T-helper 1 cell treated with Interleukin-12 subunit alpha and Interleukin-12 subunit beta and Interleukin-4 antibody, amounts not matched to agents 30 μg/mL and 1 μg/mL, for 36 hours (primary cell): ENCODE measurements at regions not wholly inside any gene's neighbourhood (a gene's known extent, or its start where the extent isn't known, plus 50 kb on each side); places are given as distances from the start of the nearest gene placed in this dataset.
"Not testable (repeated sequence)": the region's sequence is repeated elsewhere in the genome, so short reads cannot be mapped to it uniquely, and the experiment has no call there.

Experiments
- H3K27ac Mint-ChIP-seq: one replicate; pipeline ENCODE4 v1.8.0; 2021; ENCODE audit warnings: mild to moderate bottlenecking, mixed read lengths
- H3K27me3 Mint-ChIP-seq: one replicate; pipeline ENCODE4 v1.8.0; 2021; ENCODE audit warnings: low read depth, mixed read lengths
- H3K36me3 Mint-ChIP-seq: one replicate; pipeline ENCODE4 v1.8.0; 2021; ENCODE audit warnings: low read depth, mixed read lengths
- H3K4me1 Mint-ChIP-seq: one replicate; pipeline ENCODE4 v1.8.0; 2021; ENCODE audit warnings: low read depth, mixed read lengths
- H3K4me3 Mint-ChIP-seq: one replicate; pipeline ENCODE4 v1.8.0; 2021; ENCODE audit warnings: mild to moderate bottlenecking, moderate library complexity, mixed read lengths
- H3K9me3 Mint-ChIP-seq: one replicate; pipeline ENCODE4 v1.8.0; 2021; ENCODE audit warnings: mixed read lengths

DNA sequence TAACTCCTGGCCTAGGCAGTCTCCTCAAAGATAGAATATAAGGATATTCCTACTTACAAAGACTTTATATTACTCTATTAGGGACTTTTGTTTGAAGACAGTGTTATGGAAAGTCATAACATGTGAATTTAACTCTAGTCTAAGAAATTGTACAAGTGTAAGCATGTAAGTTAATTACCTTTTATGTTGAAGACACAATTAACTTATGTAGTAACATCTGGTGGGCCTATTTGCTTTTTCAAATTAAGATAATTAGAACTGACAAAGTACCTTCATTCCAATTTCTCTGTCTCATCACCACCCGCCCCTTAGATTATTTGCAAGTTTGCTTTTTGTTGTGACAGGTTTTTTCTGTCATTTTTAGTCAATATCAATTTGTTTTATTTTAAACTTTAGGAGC, 126.0 kb upstream of the THSD7A start:
- Mint-ChIP-seq H3K9me3 (no peaks in the 10 kb centered on the region), H3K27ac (no peak overlapping the region), H3K4me1 (no peaks in the 10 kb centered on the region), H3K27me3 (no peaks in the 10 kb centered on the region), H3K4me3 (no peak overlapping the region), H3K36me3 (no peaks in the 10 kb centered on the region)

DNA sequence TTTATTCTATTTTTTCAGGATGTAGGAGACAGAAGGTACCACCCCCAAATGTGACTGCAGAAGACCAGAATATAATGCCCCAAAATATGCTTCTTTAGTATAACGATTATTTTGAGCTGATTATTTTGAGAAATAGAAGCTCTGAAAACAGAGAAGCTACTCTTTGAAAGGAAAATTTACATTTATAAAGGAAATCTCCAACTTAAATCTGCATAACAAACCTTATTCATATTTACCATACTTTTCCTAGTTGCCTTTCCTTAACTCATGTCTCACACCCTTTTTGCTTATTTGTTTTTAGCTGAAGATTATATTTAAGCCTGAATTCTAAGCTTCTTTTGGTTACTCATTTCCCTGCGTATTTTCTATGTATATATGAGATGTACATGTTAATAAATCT, 127.1 kb upstream of the THSD7A start:
- Mint-ChIP-seq H3K4me3 (no peak overlapping the region), H3K27ac (no peak overlapping the region)

DNA sequence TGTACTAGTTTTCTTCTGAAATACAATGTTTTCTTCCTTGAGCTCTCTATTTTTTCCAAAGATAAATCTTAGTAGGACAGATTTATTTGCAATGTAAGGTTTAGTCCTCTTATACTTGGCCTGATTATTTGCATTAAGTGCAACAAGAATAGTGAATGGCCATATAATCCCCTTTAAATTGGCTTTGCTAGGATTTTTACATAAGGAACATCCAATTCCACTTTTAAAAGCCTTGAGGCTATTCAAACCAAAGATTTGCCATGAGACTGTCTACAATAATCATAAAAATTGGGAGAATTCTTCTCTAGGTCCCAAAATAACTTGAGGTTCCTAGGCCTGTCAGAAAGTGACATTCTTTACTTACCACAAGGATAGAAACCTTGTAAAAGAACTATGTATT, 128.6 kb upstream of the THSD7A start:
- Mint-ChIP-seq H3K4me3 (no peak overlapping the region), H3K36me3 (no peaks in the 10 kb centered on the region), H3K9me3 (no peaks in the 10 kb centered on the region), H3K27ac (no peak overlapping the region), H3K4me1 (no peaks in the 10 kb centered on the region), H3K27me3 (no peaks in the 10 kb centered on the region)

More for the DNA sequence above, 127.1 kb upstream of the THSD7A start:
- no peaks in the 10 kb centered on the region for H3K9me3 Mint-ChIP-seq
- H3K27me3 Mint-ChIP-seq, result no peaks in the 10 kb centered on the region
- no peaks in the 10 kb centered on the region for H3K4me1 Mint-ChIP-seq
- no peaks in the 10 kb centered on the region for H3K36me3 Mint-ChIP-seq

DNA sequence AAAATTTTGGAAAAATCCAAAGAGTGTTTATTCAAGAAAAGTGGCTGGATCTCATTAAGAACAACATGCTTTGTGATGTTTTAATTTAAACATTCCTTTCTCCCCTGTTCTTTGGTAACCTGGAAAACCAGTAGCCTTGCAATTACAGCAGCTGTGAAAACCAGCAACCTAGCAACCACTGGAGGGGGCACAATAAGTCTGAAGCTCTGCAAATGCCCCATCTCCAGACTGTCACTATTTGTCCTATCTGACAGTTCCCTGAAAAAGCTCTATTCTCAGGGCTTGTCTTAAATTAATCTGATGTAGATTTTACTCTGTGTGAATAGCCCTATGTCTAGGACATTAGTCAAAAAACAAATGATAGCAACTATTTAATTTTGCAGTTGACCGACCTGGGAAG, 137.6 kb upstream of the THSD7A start:
- Mint-ChIP-seq H3K27ac (no peak overlapping the region), H3K27me3 (no peaks in the 10 kb centered on the region), H3K9me3 (no peaks in the 10 kb centered on the region), H3K4me1 (no peaks in the 10 kb centered on the region), H3K36me3 (no peaks in the 10 kb centered on the region), H3K4me3 (no peak overlapping the region)

DNA sequence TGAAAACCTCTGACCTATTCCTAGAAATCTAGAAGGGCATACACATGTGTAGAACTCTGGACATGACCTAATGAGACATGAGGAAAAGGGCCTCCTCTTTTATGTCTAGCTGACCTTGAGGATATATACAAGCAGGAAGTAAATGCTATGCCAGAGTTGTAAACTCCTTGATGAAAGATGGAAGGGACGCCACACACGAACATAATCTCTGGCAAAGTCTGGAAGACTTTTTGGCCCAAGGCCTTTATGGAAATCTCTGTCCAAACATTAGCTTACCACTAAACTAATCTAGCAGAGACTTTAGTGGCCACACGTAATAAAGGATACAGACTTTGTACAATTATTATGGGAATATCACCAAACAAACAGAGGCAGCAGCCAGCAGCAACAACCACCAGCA, 138.1 kb upstream of the THSD7A start:
- no peaks in the 10 kb centered on the region for H3K9me3 Mint-ChIP-seq
- no peaks in the 10 kb centered on the region for H3K4me1 Mint-ChIP-seq
- no peaks in the 10 kb centered on the region for H3K27me3 Mint-ChIP-seq

DNA sequence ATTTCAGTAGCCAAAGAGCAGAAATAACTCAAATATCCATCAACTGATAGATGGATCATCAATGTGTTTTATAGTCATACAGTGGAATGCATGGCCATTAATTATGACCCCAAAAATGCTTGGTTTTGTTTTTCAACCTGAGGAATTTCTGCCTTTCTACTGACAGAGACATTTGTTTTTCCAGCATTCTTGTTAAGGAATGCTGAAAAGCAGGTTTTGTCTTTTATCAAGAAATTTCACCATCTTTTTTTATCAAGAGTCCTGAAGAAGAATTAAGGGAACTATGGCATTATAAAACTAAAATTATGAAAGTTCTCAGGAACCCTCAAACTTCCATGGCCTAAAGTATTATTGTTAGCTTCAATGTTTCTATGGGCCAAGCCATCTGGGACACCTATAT, 153.4 kb upstream of the THSD7A start:
- Mint-ChIP-seq H3K27ac (no peak overlapping the region), H3K27me3 (no peaks in the 10 kb centered on the region), H3K4me3 (no peak overlapping the region), H3K9me3 (peaks cover 10% of the 10 kb centered on the region), H3K4me1 (no peaks in the 10 kb centered on the region), H3K36me3 (no peaks in the 10 kb centered on the region)

More for the DNA sequence above, 138.1 kb upstream of the THSD7A start:
- Mint-ChIP-seq H3K36me3 (no peaks in the 10 kb centered on the region), H3K4me3 (no peak overlapping the region), H3K27ac (no peak overlapping the region)

DNA sequence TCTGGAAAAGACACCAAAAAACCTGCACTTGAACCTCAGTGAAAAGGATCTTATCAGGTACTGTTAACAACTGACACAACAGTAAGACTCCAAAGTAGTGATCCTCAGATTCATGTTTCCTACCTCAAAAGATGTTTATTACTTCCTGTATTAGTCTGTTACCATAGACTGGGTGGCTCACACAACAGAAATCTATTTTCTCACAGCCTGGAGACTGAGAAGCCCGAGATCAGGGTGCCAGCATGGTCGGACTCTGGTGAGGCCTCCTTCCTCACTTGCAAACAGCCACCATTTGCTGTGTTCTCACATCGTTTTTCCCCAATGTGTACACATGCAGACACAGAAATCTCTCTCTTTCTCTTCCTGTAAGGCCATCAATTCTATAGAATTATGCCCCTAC, 154.0 kb upstream of the THSD7A start:
- H3K4me1 Mint-ChIP-seq, result no peaks in the 10 kb centered on the region
- H3K36me3 Mint-ChIP-seq, result no peaks in the 10 kb centered on the region
- no peak overlapping the region for H3K4me3 Mint-ChIP-seq
- H3K9me3 Mint-ChIP-seq, result peaks cover 10% of the 10 kb centered on the region
- no peaks in the 10 kb centered on the region for H3K27me3 Mint-ChIP-seq
- H3K27ac Mint-ChIP-seq, result no peak overlapping the region

DNA sequence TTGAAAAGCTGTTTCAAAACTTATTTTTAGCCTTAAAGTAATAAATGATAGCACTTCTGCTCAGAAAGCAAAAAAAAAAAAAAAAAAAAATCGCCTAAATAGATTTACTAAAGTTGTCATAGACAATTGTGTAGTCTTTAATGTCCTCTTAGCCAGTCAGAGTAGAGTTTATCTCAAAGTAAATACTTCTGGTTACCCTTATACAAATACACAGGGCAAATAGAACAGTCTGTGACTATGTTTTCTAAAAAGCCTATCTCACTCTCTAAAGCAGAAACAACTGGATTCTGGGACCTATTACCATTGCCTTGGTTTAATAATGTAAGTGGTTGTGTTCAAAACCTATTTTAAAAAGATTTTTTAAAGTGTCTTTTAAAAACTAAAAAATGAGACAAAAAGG, 156.2 kb upstream of the THSD7A start:
- Mint-ChIP-seq H3K27me3 (no peaks in the 10 kb centered on the region), H3K27ac (no peak overlapping the region), H3K9me3 (peaks cover 6% of the 10 kb centered on the region), H3K36me3 (no peaks in the 10 kb centered on the region), H3K4me1 (no peaks in the 10 kb centered on the region), H3K4me3 (no peak overlapping the region)

DNA sequence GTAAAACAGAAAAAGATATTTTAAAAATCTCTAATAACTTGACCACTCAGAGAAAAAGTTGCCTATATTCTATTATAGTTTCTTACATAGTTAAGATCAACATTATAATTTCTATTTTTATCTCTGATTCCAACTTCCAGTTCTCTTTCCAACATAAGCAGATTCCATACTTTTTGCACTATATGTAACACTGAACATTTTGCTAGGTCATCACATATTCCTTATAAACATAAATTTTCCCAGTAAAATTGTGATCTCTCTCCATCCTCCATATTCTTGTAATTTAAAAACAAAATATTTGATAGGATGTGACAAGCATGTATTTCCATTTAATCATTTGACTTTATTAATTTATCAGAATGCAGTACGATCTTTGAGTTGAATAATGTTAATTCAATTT, 170.4 kb upstream of the THSD7A start:
- Mint-ChIP-seq H3K27me3 (no peaks in the 10 kb centered on the region), H3K9me3 (no peaks in the 10 kb centered on the region), H3K4me1 (no peaks in the 10 kb centered on the region), H3K4me3 (no peak overlapping the region), H3K27ac (no peak overlapping the region), H3K36me3 (no peaks in the 10 kb centered on the region)

DNA sequence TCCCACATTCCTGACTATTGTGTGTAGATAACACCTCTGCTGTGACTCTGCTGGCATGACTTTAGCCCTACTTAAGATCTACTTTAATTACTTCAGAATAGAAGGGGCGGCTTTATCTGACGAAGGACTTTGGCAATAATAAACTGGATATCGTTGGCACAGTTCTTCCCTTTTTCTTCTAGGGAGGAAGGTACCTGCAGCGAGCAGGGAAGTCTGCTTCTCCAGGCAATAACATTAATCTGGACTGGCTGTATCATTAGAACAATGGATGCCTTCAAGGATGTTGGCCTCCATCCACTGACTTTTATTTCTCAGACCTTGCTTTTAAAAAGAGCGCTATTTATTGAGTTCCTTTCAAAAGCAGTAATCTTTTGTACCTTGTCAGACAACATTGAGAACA, 172.6 kb upstream of the THSD7A start:
- H3K36me3 Mint-ChIP-seq, result no peaks in the 10 kb centered on the region

DNA sequence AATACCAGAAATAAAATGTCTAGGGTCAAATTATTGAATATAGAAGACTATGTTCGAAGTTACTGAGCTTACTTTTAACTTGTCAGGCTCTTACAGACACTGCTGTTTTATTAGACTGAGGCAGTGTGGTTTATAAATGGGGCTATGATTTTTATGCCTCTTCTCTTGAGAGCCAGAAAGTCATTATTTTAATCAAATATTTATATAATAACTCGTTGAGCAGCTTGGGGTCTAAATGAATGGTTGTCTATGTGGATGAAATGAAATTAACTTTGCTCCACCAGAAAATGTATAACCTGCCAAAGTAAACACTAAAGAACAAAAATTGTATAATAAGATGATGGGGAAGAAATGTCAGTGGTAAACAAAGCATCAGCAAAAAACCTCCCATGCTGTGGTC, 175.6 kb upstream of the THSD7A start:
- no peaks in the 10 kb centered on the region for H3K27me3 Mint-ChIP-seq
- no peaks in the 10 kb centered on the region for H3K4me1 Mint-ChIP-seq
- H3K27ac Mint-ChIP-seq, result no peak overlapping the region
- no peak overlapping the region for H3K4me3 Mint-ChIP-seq
- no peaks in the 10 kb centered on the region for H3K9me3 Mint-ChIP-seq
- no peaks in the 10 kb centered on the region for H3K36me3 Mint-ChIP-seq

More for the DNA sequence above, 172.6 kb upstream of the THSD7A start:
- no peak overlapping the region for H3K4me3 Mint-ChIP-seq
- no peaks in the 10 kb centered on the region for H3K9me3 Mint-ChIP-seq
- no peaks in the 10 kb centered on the region for H3K4me1 Mint-ChIP-seq
- no peak overlapping the region for H3K27ac Mint-ChIP-seq
- H3K27me3 Mint-ChIP-seq, result no peaks in the 10 kb centered on the region

DNA sequence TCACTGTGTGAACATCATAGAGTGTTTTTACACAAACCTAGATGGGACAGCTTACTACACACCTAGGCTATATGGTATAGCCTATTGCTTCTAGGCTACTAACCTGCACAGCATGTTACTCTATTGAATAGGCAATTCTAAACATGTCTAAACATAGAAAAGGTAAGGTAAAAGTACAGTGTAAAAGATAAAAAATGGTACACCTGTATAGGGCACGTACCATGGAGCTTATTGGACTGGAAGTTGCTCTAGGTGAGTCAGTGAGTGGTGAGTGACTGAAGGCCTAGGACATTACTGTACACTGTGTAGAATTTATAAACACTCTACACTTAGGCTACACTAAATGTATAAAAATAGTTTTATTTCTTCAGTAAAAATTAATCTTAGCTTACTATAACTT, 182.0 kb upstream of the THSD7A start:
- no peaks in the 10 kb centered on the region for H3K27me3 Mint-ChIP-seq

DNA sequence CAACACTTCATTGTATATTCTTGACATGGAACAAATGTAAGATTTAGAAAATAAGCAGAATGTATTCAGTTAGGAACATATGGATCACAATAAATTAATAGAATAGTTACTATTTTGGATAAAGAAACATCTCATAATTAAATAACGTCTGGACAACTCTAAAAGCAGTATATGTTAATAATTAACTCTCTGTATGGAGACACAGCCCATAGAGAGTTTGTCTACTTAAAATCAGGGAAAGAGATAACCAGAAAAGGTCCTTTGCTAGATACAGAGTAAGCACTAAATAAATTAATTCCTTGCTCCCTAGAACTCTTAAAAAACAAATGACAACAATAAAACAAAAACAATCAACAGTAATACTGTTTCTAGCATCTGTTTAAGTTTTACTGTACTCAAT, 184.4 kb upstream of the THSD7A start:
- Mint-ChIP-seq H3K4me1 (no peaks in the 10 kb centered on the region), H3K27me3 (peaks cover 4% of the 10 kb centered on the region), H3K27ac (no peak overlapping the region), H3K9me3 (no peaks in the 10 kb centered on the region), H3K36me3 (no peaks in the 10 kb centered on the region), H3K4me3 (no peak overlapping the region)

More for the DNA sequence above, 182.0 kb upstream of the THSD7A start:
- no peaks in the 10 kb centered on the region for H3K4me1 Mint-ChIP-seq
- no peaks in the 10 kb centered on the region for H3K36me3 Mint-ChIP-seq
- H3K4me3 Mint-ChIP-seq, result no peak overlapping the region
- H3K27ac Mint-ChIP-seq, result no peak overlapping the region
- H3K9me3 Mint-ChIP-seq, result no peaks in the 10 kb centered on the region

DNA sequence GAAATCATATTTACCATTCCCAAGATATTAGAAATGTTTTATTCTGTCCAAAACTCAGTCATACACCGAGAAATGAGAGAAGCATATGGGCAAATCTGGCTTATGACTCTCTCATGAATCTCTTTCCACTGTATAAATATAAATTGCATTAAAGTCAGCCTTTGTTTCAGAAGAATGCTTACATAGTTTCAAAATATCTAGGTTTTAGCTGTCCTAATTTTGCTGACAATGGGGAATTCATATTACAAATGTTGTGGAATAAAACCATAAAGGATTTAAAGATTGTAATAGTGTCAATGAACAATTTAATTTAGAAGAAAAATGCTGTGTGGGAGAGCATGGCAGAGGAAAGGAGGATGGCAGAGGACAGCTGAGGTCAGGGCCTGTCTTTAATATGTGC, 185.0 kb upstream of the THSD7A start:
- Mint-ChIP-seq H3K4me1 (no peaks in the 10 kb centered on the region), H3K27me3 (peaks cover 4% of the 10 kb centered on the region), H3K27ac (no peak overlapping the region), H3K9me3 (no peaks in the 10 kb centered on the region), H3K4me3 (no peak overlapping the region), H3K36me3 (no peaks in the 10 kb centered on the region)

DNA sequence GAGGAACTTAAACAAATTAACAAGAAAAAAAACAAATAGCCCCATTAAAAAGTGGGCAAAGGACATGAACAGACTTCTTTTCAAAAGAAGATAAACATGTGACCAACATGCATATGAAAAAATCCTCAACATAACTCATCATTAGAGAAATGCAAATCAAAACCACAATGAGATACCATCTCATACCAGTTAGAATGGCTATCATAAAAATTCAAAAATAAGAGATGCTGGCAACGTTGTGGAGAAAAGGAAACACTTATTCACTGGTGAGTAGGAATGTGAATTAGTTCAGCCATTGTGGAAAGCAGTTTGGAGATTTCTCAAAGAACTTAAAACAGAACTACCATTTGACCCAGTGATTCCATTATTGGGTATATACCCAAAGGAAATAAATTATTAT, 189.1 kb upstream of the TMEM106B start:
- H3K27ac Mint-ChIP-seq, H3K27me3 Mint-ChIP-seq, H3K4me1 Mint-ChIP-seq, H3K4me3 Mint-ChIP-seq, H3K36me3 Mint-ChIP-seq, H3K9me3 Mint-ChIP-seq: not testable (repeated sequence)

DNA sequence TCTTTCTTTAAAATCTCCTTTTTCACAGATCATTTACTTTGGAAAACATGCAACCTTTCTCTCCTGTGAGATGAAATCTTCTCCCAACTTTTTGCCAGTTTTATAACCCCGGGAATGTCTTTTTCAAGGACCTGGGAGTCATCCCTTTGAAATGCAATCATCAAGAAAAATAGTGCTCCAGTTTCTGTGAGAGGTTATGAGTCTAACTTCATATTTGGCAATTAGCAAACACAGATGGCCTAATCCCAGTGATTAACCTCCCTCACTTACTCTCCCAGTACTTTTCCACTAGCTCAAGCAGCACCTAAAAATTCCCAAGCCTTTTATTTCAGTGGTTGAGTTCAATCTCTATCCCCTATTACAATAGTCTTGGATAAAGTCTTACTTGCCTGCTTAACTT, 185.8 kb upstream of the TMEM106B start:
- H3K9me3 Mint-ChIP-seq, result no peaks in the 10 kb centered on the region
- no peaks in the 10 kb centered on the region for H3K4me1 Mint-ChIP-seq
- no peak overlapping the region for H3K4me3 Mint-ChIP-seq
- peaks cover 4% of the 10 kb centered on the region for H3K27me3 Mint-ChIP-seq
- H3K27ac Mint-ChIP-seq, result no peak overlapping the region
- H3K36me3 Mint-ChIP-seq, result no peaks in the 10 kb centered on the region
